ENCODE measurements at regions not wholly inside any gene's neighbourhood (a gene's known extent, or its start where the extent isn't known, plus 50 kb on each side); places are given as distances from the start of the nearest gene placed in this dataset.

DNA sequence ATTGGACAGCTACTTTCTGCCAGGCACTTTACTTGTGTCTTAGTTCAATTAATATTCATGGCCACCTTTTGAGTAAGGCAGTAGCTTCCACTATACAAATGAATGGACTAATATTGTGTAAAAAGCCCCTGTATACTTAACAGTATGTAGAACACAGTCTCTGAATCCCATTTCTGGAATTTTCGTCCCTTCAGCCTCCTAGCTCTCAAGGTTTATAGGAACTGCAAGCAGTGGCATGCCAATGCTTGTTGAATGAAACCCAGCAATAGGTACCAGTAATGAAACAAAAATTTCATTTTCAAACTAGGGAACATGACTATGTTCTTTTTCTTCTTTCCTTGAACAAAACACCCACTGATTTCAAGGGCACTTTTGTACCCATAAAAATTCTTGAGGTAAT lies 361.6 kb downstream of the TDRD3 start:
- no peak for DNase-seq

- no peak for DNase-seq
Measured at GRCh38 chr13:60757501-60758215, 360.6 kb downstream of the TDRD3 start.

DNA sequence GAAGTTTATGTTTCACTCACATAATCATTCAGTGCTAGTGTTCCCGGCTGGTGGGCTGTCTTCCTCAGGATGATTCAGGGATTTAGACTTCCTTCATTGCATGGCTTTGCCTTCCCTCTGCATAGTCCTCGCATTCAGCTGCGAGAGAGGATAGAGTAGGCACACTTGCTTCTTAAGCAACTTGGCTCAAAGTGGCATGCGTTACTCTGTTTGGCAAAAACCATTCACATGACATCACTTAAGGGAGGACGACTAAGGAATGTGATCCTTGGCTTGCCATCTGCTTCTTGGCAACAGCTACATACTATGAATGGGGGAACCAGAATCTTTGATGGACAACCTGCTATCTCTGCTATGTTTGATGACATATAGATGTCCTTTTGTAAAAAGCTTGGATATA lies 359.3 kb downstream of the TDRD3 start:
- no peak for DNase-seq

- no peak for DNase-seq
Measured at GRCh38 chr13:60755380-60756163, 358.6 kb downstream of the TDRD3 start.

GRCh38 chr13:60754211-60755090 lies 357.4 kb downstream of the TDRD3 start:
- no peak for DNase-seq

DNA sequence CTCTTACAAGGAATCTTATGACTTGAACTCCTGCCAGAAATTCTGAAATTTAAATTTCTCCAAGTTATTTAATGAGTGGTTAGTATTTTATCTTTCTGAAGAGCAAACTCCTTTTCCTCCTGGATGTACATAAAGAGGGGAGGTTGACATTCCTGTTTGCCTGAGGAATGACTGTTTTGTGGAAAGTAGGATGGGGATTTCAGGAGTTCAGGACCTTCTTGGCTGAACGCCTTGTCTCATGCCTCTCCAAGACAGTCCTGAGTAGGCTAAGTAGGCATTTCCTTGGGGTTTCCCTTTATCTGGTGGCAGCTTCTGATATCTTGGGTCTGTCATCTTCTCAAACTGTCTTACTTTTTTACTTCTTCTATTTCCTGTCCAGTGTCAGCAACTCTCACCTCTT lies 356.6 kb downstream of the TDRD3 start:
- DNase-seq, result no peak

DNA sequence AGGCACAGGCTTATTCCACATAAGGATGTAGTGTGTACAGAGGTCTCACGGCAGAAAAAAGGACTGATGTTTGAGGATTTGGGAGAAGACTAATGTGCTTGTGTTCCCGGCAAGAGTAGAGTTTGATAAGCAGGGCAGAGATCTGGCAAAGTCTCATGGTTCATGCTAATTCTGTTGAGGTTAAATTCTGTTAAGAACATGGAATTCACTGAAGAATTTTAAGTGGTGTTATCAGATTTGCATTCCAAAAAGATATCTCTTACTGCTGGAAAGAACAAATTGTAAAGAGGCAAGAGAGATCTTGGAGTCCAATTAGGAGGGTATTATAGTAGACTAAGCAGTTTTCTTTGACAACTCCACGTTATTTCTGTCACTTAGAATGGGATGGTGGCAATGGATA lies 348.3 kb downstream of the TDRD3 start:
- no peak for DNase-seq

DNA sequence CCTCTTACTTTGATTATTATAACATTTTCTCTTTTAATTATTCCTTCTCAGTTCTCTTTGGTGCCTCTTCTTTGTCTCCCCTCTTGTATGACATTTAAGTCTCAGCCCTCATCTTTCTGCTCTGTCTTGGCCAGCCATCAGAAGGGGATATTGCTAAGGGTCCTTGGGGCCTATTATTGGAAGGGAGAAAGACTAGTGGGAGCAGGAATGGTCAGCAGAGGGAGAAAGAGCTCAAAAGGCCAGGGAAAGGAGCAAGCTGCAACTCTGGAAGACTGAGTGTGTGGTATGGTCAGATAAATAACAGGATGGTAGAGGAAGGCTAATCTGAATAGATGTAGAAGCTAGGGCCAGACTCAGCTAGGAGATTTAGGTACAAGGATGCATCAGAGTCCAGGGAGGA lies 336.9 kb downstream of the TDRD3 start:
- DNase-seq, result no peak

DNA sequence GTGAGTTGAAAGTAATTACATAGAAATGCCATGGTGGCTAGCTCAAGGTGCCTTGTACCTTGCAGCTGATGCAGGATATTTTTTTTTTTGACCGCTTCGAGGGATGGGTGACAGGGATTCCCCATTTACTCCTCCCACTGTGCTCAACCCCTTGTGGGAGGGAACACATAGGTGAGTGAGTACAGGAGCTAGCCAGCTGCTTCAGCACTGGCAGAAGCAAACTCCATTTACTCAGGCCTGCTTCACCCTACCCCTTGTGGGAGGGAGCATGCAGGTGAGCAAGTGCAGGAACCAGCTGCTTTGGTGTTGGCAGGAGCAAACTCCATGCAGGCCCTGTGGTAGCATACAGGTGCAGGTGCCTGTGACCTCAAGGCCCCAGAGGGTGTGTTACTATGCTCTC lies 330.1 kb downstream of the TDRD3 start:
- no peak for DNase-seq

GRCh38 chr13:60721063-60721462 lies 324.0 kb downstream of the TDRD3 start:
- DNase-seq, result no peak

DNA sequence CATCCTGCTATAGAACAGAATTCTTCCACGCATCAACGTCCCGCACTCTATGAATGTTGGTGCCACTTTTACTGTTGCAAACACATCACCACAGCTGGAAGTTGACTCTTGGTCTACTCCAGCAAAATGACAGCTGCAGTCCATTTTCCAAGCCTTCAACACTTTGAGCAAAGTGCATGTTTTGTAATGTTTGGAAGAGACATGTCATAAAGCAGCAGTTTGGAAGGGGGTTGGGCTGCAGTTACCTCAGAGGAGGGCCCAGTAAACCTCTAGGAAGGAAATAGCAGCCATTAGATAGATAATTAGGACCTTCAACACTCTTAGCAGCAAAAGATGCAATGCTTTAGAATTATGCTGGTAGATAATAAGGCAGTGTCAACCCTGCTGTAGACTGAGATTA lies 323.6 kb downstream of the TDRD3 start:
- no peak for DNase-seq

DNA sequence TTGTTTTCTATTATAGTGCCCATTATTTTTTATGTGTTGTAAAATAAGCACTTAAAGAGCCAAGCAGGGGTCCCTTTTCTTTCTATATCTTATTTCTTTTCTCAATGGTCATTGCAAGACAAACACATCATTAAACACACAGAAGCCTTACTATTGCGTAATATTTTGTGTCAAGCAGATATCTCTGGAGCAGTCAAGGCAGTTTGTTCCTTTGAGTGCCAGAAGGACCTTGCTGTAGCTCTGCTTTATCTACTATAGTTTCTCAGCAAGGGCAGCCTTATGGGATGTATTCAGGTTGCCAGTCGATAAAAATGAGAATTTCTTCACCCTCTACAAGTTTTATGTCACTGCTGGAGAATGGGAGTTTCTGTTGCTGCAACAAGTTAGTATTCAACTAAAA lies 319.3 kb downstream of the TDRD3 start:
- no peak for DNase-seq

GRCh38 chr13:60707878-60708277 lies 310.9 kb downstream of the TDRD3 start:
- no peak for DNase-seq

DNA sequence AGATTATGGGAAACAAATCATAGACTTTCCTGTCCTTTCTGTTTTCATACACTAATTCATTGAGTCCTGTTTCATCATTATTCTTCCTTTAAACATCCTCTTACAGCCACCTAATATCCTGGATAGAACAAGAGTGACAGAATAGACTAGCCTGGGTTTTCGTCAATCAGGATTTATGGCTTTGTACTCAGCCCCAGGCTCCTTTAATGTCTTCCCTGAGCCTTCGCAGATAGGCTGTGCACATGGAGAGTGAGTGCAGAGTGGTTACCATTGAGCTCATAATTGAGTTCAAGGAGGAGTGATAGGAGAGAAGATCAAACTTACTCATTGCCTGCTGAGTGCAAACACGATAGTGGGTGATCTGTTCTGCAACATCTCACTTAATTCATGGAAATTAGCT lies 304.9 kb downstream of the TDRD3 start:
- no peak for DNase-seq

DNA sequence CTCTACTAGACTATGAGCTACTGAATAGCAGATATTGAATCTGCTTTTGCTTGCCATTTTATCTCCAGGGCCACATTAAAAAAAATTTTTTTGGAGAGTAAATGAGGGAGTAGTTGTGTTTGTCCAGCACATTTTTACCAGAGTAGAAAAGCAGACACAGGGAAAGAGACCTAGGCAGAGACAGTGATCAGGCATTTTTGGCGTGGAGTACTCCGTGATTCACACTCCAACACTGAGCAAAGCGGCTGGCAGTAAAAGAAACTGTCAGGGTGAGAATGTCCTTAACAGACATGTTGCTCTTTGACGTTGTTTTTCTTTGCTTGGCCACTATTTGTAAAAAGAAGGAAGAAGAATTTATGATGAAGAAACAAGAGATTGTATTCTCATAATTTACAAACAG lies 304.0 kb downstream of the TDRD3 start:
- no peak for DNase-seq

- DNase-seq, result no peak
Measured at GRCh38 chr13:60699636-60700035, 302.6 kb downstream of the TDRD3 start.

- DNase-seq, result no peak
Measured at GRCh38 chr13:60696602-60697001, 299.6 kb downstream of the TDRD3 start.

DNA sequence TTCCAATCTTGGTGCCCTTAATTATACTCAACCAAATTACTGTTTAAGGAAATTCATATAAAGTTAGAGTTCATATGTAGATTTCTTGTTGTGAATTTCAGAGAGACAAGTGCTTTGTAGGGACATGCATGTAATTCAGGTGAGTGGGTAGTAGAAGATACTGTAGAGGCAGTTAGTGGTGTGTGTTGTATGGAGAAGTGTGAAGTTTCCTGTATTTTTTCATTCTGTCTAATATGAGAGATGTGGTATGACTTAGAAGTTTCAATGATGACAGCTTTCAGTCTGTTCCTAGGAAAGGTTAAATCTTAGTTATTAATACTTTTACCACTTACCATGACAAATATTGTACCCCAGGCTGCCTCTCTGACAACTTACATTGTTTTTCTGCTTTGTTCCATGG lies 294.2 kb downstream of the TDRD3 start:
- no peak for DNase-seq

DNA sequence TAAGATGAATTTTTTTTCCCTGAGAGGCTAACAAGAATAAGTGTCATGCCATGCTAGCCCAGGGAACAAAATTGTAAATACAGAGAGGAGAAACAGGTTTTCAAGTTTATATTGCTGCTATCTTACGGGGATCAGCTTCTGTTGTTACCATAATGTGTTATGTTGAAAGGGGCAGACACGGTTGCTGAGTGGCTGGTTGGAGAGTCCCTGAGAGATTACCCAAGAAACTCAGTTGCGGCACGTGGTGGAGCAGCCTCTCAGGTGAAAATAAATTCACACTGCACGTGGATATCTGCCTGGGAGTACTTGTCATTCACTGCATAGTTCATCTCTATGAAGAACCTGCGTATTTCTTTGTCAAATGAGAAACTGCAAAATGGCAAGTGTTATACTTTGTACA lies 293.6 kb downstream of the TDRD3 start:
- no peak for DNase-seq

GRCh38 chr13:60689571-60689970 lies 292.6 kb downstream of the TDRD3 start:
- no peak for DNase-seq

DNA sequence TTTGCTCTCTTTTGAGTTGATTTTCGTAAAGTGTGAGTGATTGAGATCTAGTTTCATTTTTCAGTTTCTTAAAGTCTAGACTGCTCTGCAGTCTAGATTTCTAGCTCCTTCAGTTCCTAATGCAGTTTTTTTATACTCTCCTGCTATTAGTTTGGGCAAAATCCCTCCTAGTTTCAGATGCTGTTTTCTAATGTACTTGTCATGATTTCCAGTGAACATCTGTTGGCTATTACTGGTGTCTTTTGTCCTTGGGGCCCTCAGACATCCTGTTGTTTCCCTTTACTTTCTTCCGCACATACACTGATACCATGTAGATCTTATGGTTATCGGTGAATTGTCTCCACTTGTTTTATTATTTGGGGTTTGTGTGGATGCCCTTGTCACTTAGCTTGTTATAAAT lies 292.1 kb downstream of the TDRD3 start:
- DNase-seq, result no peak

DNA sequence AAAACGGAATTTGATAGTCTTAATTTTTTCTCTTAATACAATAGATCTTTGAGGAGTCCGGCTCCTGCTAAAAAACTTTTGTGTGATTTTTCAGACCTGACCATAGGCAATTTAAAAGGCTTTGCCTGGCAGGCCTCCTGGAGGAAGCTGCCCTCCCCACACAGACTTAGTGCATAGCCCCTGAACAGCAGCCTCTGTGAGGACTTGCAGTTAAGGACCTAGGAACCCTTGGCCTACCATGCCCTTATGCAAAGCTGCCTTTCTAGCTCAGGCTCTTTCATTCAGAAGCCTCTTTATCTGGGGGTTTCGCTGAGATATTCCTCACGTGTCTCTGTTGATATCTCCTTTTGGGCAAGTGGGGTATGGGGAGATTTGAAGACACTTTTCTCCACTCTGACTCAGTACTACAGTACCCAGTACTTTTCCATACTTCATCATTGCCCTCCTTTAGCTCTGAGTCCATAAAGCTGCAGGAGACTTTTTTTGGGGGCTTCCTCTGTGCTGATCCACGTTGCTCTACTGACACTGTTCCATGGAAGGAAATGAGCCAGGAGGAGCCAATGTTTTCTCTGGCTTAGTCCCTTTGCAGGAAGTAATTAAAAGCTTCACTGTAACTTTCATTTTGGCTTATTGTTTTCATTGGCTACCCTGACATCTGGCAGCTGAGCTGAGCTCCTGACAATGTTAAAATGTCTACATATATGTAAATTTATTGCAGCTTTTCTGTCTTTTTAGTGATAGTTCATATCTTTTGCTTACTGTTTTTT lies 283.1 kb downstream of the TDRD3 start:
- DNase-seq, result no peak

DNA sequence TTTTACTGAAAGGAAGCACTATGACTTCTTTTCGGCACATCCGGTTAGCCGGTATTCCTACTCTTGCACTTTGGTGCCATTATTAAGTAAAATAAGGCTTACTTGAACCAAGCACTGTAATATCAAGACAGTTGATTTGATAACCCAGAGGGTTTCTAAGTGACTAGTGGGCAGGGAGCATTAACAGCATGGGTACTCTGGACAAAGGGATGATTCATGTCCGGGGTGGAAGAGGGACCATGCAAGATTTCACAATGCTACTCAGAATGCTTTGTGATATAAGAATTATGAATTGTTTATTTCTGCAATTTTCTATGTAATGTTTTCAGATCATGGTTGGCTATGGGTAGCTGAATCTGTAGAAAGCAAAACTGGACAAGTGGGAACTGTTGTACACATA lies 282.1 kb downstream of the TDRD3 start:
- no peak for DNase-seq
